HL-60 (cell line): ENCODE measurements at regions not wholly inside any gene's neighbourhood (a gene's known extent, or its start where the extent isn't known, plus 50 kb on each side); places are given as distances from the start of the nearest gene placed in this dataset.

ENCODE experiments used
- POLR2AphosphoS5 ChIP-seq: IDR thresholded peaks from 2 replicates; pipeline ENCODE4 v1.6.1; 2012; ENCODE audit warnings: low read depth
- SPI1 ChIP-seq: IDR thresholded peaks from 2 replicates; pipeline ENCODE4 v1.6.1; 2012; ENCODE audit warnings: low read depth, mild to moderate bottlenecking, borderline replicate concordance
- TF ChIP-seq, protein P1 (sequence below): IDR thresholded peaks from one replicate; pipeline ENCODE4 v1.5.1; 2011; ENCODE audit warnings: low read length, control low read depth, inconsistent platforms; ENCODE audit not compliant: insufficient read depth
- TF ChIP-seq, protein P2 (sequence below): IDR thresholded peaks from 2 replicates; pipeline ENCODE4 v1.6.1; 2012; ENCODE audit warnings: low read depth; ENCODE audit not compliant: insufficient replicate concordance

DNA sequence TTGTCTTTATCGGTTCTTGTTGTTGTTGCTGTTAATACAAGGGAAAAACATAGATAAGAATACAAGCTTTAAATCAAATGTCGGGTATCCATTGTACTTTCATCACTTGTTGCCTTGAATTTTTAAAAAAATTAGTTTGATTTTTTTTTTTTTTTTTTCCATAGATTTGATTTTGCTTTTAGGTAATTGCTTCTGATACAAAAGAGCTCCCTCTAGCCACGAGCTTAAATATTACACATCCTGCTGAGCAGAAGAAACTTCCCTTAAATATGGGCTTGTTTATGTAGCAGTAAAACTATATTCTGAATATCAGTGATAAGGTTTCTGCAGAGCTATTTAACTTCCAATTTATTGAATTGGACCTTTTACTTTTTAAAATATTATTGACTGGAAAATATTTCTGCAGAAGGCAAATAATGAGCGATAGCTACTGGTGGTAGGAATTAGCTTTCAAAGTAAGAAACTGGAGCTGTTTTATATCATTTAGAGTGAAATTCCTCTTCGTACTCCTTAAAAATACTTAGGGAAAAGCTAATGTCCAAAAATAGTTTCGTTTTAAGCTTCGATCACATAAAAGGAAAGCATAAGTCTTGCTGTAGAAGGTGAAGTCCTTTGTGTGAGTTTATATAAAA lies 216.9 kb downstream of the POLR1F start:
- TF ChIP-seq POLR2AphosphoS5, result no peak
- TF ChIP-seq, protein P1, sequence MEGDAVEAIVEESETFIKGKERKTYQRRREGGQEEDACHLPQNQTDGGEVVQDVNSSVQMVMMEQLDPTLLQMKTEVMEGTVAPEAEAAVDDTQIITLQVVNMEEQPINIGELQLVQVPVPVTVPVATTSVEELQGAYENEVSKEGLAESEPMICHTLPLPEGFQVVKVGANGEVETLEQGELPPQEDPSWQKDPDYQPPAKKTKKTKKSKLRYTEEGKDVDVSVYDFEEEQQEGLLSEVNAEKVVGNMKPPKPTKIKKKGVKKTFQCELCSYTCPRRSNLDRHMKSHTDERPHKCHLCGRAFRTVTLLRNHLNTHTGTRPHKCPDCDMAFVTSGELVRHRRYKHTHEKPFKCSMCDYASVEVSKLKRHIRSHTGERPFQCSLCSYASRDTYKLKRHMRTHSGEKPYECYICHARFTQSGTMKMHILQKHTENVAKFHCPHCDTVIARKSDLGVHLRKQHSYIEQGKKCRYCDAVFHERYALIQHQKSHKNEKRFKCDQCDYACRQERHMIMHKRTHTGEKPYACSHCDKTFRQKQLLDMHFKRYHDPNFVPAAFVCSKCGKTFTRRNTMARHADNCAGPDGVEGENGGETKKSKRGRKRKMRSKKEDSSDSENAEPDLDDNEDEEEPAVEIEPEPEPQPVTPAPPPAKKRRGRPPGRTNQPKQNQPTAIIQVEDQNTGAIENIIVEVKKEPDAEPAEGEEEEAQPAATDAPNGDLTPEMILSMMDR, result peak; percentile 23
- TF ChIP-seq, protein P2, sequence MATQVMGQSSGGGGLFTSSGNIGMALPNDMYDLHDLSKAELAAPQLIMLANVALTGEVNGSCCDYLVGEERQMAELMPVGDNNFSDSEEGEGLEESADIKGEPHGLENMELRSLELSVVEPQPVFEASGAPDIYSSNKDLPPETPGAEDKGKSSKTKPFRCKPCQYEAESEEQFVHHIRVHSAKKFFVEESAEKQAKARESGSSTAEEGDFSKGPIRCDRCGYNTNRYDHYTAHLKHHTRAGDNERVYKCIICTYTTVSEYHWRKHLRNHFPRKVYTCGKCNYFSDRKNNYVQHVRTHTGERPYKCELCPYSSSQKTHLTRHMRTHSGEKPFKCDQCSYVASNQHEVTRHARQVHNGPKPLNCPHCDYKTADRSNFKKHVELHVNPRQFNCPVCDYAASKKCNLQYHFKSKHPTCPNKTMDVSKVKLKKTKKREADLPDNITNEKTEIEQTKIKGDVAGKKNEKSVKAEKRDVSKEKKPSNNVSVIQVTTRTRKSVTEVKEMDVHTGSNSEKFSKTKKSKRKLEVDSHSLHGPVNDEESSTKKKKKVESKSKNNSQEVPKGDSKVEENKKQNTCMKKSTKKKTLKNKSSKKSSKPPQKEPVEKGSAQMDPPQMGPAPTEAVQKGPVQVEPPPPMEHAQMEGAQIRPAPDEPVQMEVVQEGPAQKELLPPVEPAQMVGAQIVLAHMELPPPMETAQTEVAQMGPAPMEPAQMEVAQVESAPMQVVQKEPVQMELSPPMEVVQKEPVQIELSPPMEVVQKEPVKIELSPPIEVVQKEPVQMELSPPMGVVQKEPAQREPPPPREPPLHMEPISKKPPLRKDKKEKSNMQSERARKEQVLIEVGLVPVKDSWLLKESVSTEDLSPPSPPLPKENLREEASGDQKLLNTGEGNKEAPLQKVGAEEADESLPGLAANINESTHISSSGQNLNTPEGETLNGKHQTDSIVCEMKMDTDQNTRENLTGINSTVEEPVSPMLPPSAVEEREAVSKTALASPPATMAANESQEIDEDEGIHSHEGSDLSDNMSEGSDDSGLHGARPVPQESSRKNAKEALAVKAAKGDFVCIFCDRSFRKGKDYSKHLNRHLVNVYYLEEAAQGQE, result no peak
- no peak for TF ChIP-seq SPI1
